RWPE1 (cell line): ENCODE measurements at regions not wholly inside any gene's neighbourhood (a gene's known extent, or its start where the extent isn't known, plus 50 kb on each side); places are given as distances from the start of the nearest gene placed in this dataset.
A peak's percentile ranks its signal among the peaks of the same experiment; 100 is the strongest.
"Not testable (repeated sequence)": the region's sequence is repeated elsewhere in the genome, so short reads cannot be mapped to it uniquely, and the experiment has no call there.

Source experiments
- CTCF ChIA-PET: fragments of 350-600 bp; sonication (Branson Sonifier 250); formaldehyde crosslinking; extraction: SDS; loops from one replicate; lab custom pipeline; 2021; lab: Yijun Ruan, JAX
- POLR2A ChIA-PET: fragments of 400-600 bp; formaldehyde crosslinking; extraction: SDS; loops from one replicate; lab custom pipeline; 2020; ENCODE audit warnings: antibody characterized with exemption; ENCODE audit not compliant: low non-redundant PET; lab: Yijun Ruan, JAX
- DNase-seq: peaks from one replicate; pipeline ENCODE4 v3.0.0; 2012; ENCODE audit warnings: low spot score
- H3K27ac ChIP-seq: fragments of 450-650 bp; 2 replicates; pipeline ENCODE4 v1.5.1; 2017
- CTCF ChIP-seq: fragments of 450-650 bp; conservative IDR thresholded peaks from 2 replicates; pipeline ENCODE4 v1.5.1; 2017; ENCODE audit warnings: low read depth, mild to moderate bottlenecking

DNA sequence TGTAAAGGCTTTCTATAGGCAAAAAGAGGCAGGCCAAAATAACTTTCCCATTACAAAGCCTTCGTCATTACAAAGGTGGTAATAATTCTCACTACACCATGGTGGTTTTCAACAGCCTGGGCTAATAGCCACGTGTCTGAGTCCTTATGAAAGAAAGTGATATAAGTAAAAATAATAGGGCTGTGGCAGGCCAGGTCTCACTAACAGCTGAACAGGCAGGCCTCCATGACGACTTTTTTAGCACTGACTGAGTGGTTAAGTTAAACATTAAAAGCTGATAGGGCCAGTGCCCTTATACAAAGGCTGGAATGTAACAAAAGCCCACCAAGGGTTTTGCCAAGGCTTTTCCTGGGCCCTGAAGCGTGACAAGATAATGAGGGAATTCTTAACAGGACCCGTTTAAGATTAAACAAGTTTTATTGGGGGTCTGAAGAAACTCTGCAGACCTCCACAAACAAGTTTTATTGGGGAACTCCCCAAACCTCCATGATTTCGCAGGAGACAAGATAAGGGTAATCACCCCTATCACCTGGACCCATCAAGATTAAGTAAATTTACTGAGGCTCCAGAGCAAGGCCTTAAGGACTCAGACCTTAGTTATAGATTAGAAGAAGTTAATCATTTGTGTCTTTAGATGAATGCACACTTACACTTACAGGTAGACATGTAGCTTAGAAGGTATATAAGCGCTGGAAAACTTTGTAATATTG is 412.9 kb downstream of the CHSY3 start:
- no peak for DNase-seq
- POLR2A ChIA-PET, result no interaction called here
- no peak for TF ChIP-seq CTCF
- H3K27ac ChIP-seq, result no peak overlapping the region
- CTCF ChIA-PET, result no interaction called here

- no peak for DNase-seq
- CTCF ChIA-PET, result interaction anchor here (0.6 kb wide), 1 partner anchor 155 kb away, joined by 3 read pairs; no protein-coding TSS in a partner anchor
- H3K27ac ChIP-seq, result no peak overlapping the region
- TF ChIP-seq CTCF, result no peak
- POLR2A ChIA-PET, result no interaction called here
These were observed 391.0 kb downstream of the CHSY3 start for GRCh38 chr5:130295235-130295634.

DNA sequence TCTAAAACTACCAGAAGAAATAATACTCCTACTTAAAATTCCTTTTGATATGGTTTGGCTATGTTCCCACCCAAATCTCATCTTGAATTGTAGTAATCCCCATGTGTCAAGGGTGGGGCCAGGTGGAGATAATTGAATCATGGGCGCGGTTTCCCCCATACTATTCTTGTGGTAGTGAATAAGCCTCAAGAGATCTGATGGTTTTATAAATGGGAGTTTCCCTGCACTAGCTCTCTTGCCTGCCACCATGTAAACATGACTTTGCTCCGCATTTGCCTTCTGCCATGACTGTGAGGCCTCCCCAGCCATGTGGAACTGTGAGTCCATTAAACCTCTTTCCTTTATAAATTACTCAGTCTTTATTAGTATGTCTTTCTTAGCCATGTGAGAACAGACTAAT is 390.5 kb downstream of the CHSY3 start:
- DNase-seq, POLR2A ChIA-PET, H3K27ac ChIP-seq: not testable (repeated sequence)
- CTCF ChIA-PET, result interaction anchor here (0.6 kb wide), 1 partner anchor 156 kb away, joined by 3 read pairs; no protein-coding TSS in a partner anchor

- ChIA-PET POLR2A (no interaction called here), CTCF (no interaction called here)
- peak; percentile 8 for DNase-seq
These were observed 386.0 kb downstream of the CHSY3 start for GRCh38 chr5:130290219-130290618.

DNA sequence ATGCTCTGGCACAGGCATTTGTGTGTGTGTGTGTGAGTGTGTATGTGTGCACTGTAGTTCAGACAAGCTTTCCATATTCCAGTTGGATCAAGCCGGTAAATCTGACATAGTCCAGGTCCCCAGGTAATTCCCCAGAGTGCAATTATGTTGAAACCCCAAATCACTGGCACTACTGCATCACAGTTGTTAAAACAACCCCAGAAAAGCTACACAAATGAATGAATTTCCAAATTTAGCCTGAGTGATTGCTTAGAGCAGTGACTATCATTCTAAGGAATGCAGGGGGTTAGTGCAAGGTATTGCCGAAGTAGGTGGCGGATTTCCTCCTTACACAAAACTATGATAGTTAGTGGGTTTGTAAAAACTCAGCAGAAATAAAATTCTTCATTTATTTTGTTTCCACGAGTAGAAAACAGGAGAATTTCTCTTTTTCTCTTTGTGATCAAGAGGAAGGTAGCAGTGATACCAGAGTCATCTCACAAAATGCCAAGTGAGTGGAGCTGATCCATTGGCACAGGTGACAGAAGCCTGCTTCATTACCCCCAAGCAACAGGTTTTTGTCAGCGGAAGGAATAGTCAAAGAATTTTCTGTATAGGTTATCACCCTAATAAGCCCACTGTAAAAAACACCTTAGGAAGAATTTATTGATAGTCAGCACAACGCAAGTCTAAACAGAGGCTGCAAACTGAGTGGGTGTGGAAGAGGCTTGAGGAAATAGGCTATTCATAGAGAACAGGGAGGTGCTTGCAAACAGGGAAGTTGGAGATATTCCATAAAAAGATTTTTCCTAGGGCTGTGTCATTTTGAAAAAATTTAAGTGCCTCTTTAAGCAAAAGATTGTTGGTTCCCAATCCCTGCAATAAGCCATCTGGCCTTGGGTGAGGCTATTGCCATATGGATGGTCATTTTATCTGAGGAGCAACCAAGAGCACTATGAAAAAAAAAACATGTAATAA is 385.1 kb downstream of the CHSY3 start:
- DNase-seq, result peak; percentile 90
- POLR2A ChIA-PET, result no interaction called here
- peak overlapping the region; percentile 78 for H3K27ac ChIP-seq
- TF ChIP-seq CTCF, result no peak; the same call in 1 of the 2 replicates
- CTCF ChIA-PET, result interaction anchor here (0.7 kb wide), 1 partner anchor 307 kb away, joined by 3 read pairs; no protein-coding TSS in a partner anchor

More at GRCh38 chr5:130290219-130290618, 386.0 kb downstream of the CHSY3 start:
- no peak for TF ChIP-seq CTCF
- H3K27ac ChIP-seq, result peak overlapping the region; percentile 78

DNA sequence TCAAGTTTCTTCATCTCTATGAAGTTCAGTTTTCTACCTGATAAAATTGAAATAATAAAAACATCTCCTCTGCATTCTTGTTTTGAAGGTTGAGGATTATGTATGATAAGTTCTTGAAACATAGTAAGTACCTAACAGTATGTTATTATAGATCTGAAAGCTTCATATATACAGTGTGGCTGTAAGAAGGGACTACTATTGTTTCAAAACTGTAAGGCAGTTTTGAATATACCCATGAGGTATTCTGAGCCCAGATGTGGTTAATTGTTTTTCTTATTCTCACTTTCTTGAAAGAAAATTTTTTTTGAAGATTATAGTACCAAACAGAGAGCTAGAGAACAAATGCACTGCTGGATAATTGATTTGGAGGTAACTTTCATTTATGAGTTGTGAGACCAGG is 383.2 kb downstream of the CHSY3 start:
- CTCF ChIA-PET, result interaction anchor here (0.6 kb wide), 2 partner anchors 15 to 298 kb away, joined by 4 read pairs; no protein-coding TSS in a partner anchor
- H3K27ac ChIP-seq, result no peak overlapping the region
- no peak for DNase-seq
- no peak for TF ChIP-seq CTCF
- POLR2A ChIA-PET, result no interaction called here
